ENCODE measurements at regions not wholly inside any gene's neighbourhood (a gene's known extent, or its start where the extent isn't known, plus 50 kb on each side); places are given as distances from the start of the nearest gene placed in this dataset.

GRCh38 chr1:163571950-163572349 lies 250.2 kb downstream of the NUF2 start:
- H3K4me3 ChIP-seq (ENCODE audit: low read length): no peak overlapping the region
- H3K79me2 ChIP-seq (replicated peaks; ENCODE audit: insufficient read depth, low read length): no peaks in the 10 kb centered on the region
- no peak overlapping the region for H3K27ac ChIP-seq (ENCODE audit: low read length)
- no peaks in the 10 kb centered on the region for H4K20me1 ChIP-seq (ENCODE audit: insufficient read depth)
- H3K27me3 ChIP-seq (ENCODE audit: insufficient read depth, low read depth, low read length): no peaks in the 10 kb centered on the region
- H3F3A ChIP-seq (ENCODE audit: insufficient read depth, low read length, poor library complexity, severe bottlenecking): no peaks in the 10 kb centered on the region
- H3K9me3 ChIP-seq (ENCODE audit: low read length): no peaks in the 10 kb centered on the region
- TF ChIP-seq CTCF (IDR thresholded peaks at IDR 0.05; ENCODE audit: poor library complexity, severe bottlenecking) (no peak), RAD21 (conservative IDR thresholded peaks at IDR 0.05) (no peak), MXI1 (conservative IDR thresholded peaks at IDR 0.05; ENCODE audit: poor library complexity, severe bottlenecking) (no peak), TAF1 (IDR thresholded peaks at IDR 0.05; ENCODE audit: low read depth) (no peak), EZH2 (IDR thresholded peaks at IDR 0.05; ENCODE audit: borderline replicate concordance, insufficient read depth, low read length, poor library complexity, severe bottlenecking) (no peak), SMC3 (conservative IDR thresholded peaks at IDR 0.05; ENCODE audit: poor library complexity) (no peak), EP300 (conservative IDR thresholded peaks at IDR 0.05; ENCODE audit: poor library complexity, severe bottlenecking) (no peak), POLR2AphosphoS5 (IDR thresholded peaks at IDR 0.05) (no peak), REST (IDR thresholded peaks at IDR 0.05; ENCODE audit: borderline replicate concordance) (no peak)
- no peak overlapping the region for H2AFZ ChIP-seq (ENCODE audit: low read depth, low read length)
- no peak overlapping the region for H3K9ac ChIP-seq (ENCODE audit: low read length)
- H3K9me2 ChIP-seq (ENCODE audit: insufficient read depth, low read length): no peaks in the 10 kb centered on the region
- no peak overlapping the region for H3K4me2 ChIP-seq (ENCODE audit: low read length)
- no peaks in the 10 kb centered on the region for H3K36me3 ChIP-seq (ENCODE audit: insufficient read depth, low read length)

- no peak overlapping the region for H3K27ac ChIP-seq (ENCODE audit: low read length)
- H3K9ac ChIP-seq (ENCODE audit: low read length): no peak overlapping the region
Observed at GRCh38 chr1:163574119-163574518, 252.4 kb downstream of the NUF2 start.

More at GRCh38 chr1:163574119-163574518, 252.4 kb downstream of the NUF2 start:
- H2AFZ ChIP-seq (ENCODE audit: low read depth, low read length): no peak overlapping the region
- no peaks in the 10 kb centered on the region for H3K27me3 ChIP-seq (ENCODE audit: insufficient read depth, low read depth, low read length)
- no peaks in the 10 kb centered on the region for H3K36me3 ChIP-seq (ENCODE audit: insufficient read depth, low read length)
- no peak overlapping the region for H3K4me3 ChIP-seq (ENCODE audit: low read length)
- no peak overlapping the region for H3K4me2 ChIP-seq (ENCODE audit: low read length)
- TF ChIP-seq RAD21 (conservative IDR thresholded peaks at IDR 0.05) (no peak), SMC3 (conservative IDR thresholded peaks at IDR 0.05; ENCODE audit: poor library complexity) (no peak), EZH2 (IDR thresholded peaks at IDR 0.05; ENCODE audit: borderline replicate concordance, insufficient read depth, low read length, poor library complexity, severe bottlenecking) (no peak), EP300 (conservative IDR thresholded peaks at IDR 0.05; ENCODE audit: poor library complexity, severe bottlenecking) (peak; percentile 21)
- H3K9me3 ChIP-seq (ENCODE audit: low read length): no peaks in the 10 kb centered on the region
- no peaks in the 10 kb centered on the region for H3K9me2 ChIP-seq (ENCODE audit: insufficient read depth, low read length)
- H4K20me1 ChIP-seq (ENCODE audit: insufficient read depth): no peaks in the 10 kb centered on the region
- H3K79me2 ChIP-seq (replicated peaks; ENCODE audit: insufficient read depth, low read length): no peaks in the 10 kb centered on the region
- no peaks in the 10 kb centered on the region for H3F3A ChIP-seq (ENCODE audit: insufficient read depth, low read length, poor library complexity, severe bottlenecking)

All from neural cell (in vitro differentiated cells).